ENCODE measurements at regions not wholly inside any gene's neighbourhood (a gene's known extent, or its start where the extent isn't known, plus 50 kb on each side); places are given as distances from the start of the nearest gene placed in this dataset.

- H4K8ac ChIP-seq (ENCODE audit: low read depth, low read length), result no peak overlapping the region
- no peak overlapping the region for H3K4me2 ChIP-seq (ENCODE audit: low read length)
- no CpG with 5 or more reads among the region's 3 CpGs for WGBS (ENCODE audit: extremely low coverage, insufficient coverage, low lambda C conversion rate)
- no peak overlapping the region for H2BK5ac ChIP-seq (ENCODE audit: low read length)
- H2AK5ac ChIP-seq (ENCODE audit: low read length), result no peak overlapping the region
- H3K4me1 ChIP-seq (ENCODE audit: control insufficient read depth, low read depth, low read length), result no peaks in the 10 kb centered on the region
- H2BK15ac ChIP-seq (replicated peaks; ENCODE audit: low read depth), result no peak overlapping the region
- H3K27me3 ChIP-seq (ENCODE audit: insufficient read depth, low read length, poor library complexity), result no peaks in the 10 kb centered on the region
- H3K79me1 ChIP-seq (ENCODE audit: low read length), result no peaks in the 10 kb centered on the region
- no peak overlapping the region for H3K18ac ChIP-seq (ENCODE audit: low read length)
- no peak overlapping the region for H2BK120ac ChIP-seq (ENCODE audit: low read depth, low read length)
- H3K4ac ChIP-seq (ENCODE audit: low read depth, low read length), result no peak overlapping the region
- no peak overlapping the region for H3K9ac ChIP-seq (ENCODE audit: low read length)
- H3K27ac ChIP-seq (ENCODE audit: low read depth, low read length), result no peak overlapping the region
- H4K5ac ChIP-seq (ENCODE audit: low read length), result no peak overlapping the region
- no peaks in the 10 kb centered on the region for H3K79me2 ChIP-seq (ENCODE audit: control insufficient read depth, insufficient read depth, low read length)
- no peak overlapping the region for H3K56ac ChIP-seq (ENCODE audit: low read length)
- H3K4me3 ChIP-seq (ENCODE audit: low read length), result no peak overlapping the region
- no peaks in the 10 kb centered on the region for H3K36me3 ChIP-seq (ENCODE audit: control insufficient read depth, insufficient read depth, low read length)
- H3K23ac ChIP-seq (ENCODE audit: low read length), result no peak overlapping the region
- no peak for DNase-seq
Observed at GRCh38 chr3:36095238-36095637, 285.1 kb upstream of the STAC start.

GRCh38 chr3:36097209-36097608, 283.1 kb upstream of the STAC start:
- no peak overlapping the region for H3K27ac ChIP-seq (ENCODE audit: low read depth, low read length)
- no peak overlapping the region for H3K23ac ChIP-seq (ENCODE audit: low read length)
- no peak overlapping the region for H4K8ac ChIP-seq (ENCODE audit: low read depth, low read length)
- DNase-seq, result no peak
- no peak overlapping the region for H3K56ac ChIP-seq (ENCODE audit: low read length)
- H3K4me1 ChIP-seq (ENCODE audit: control insufficient read depth, low read depth, low read length), result no peaks in the 10 kb centered on the region
- no peak overlapping the region for H2AK5ac ChIP-seq (ENCODE audit: low read length)
- H3K18ac ChIP-seq (ENCODE audit: low read length), result no peak overlapping the region
- no peaks in the 10 kb centered on the region for H3K79me2 ChIP-seq (ENCODE audit: control insufficient read depth, insufficient read depth, low read length)
- H3K27me3 ChIP-seq (ENCODE audit: insufficient read depth, low read length, poor library complexity), result no peaks in the 10 kb centered on the region
- H3K4me3 ChIP-seq (ENCODE audit: low read length), result no peak overlapping the region
- H2BK5ac ChIP-seq (ENCODE audit: low read length), result no peak overlapping the region
- H3K4me2 ChIP-seq (ENCODE audit: low read length), result no peak overlapping the region
- no CpG with 5 or more reads among the region's 2 CpGs for WGBS (ENCODE audit: extremely low coverage, insufficient coverage, low lambda C conversion rate)
- H3K4ac ChIP-seq (ENCODE audit: low read depth, low read length), result no peak overlapping the region
- no peak overlapping the region for H2BK15ac ChIP-seq (replicated peaks; ENCODE audit: low read depth)
- no peak overlapping the region for H3K9ac ChIP-seq (ENCODE audit: low read length)
- H2BK120ac ChIP-seq (ENCODE audit: low read depth, low read length), result no peak overlapping the region
- H3K36me3 ChIP-seq (ENCODE audit: control insufficient read depth, insufficient read depth, low read length), result no peaks in the 10 kb centered on the region
- H3K79me1 ChIP-seq (ENCODE audit: low read length), result no peaks in the 10 kb centered on the region
- H4K5ac ChIP-seq (ENCODE audit: low read length), result no peak overlapping the region

GRCh38 chr3:36114353-36114752, 266.0 kb upstream of the STAC start:
- no peaks in the 10 kb centered on the region for H3K36me3 ChIP-seq (ENCODE audit: control insufficient read depth, insufficient read depth, low read length)
- H3K27me3 ChIP-seq (ENCODE audit: insufficient read depth, low read length, poor library complexity), result no peaks in the 10 kb centered on the region
- H3K4me1 ChIP-seq (ENCODE audit: control insufficient read depth, low read depth, low read length), result no peaks in the 10 kb centered on the region
- H3K18ac ChIP-seq (ENCODE audit: low read length), result no peak overlapping the region
- H2BK15ac ChIP-seq (replicated peaks; ENCODE audit: low read depth), result no peak overlapping the region
- no peak overlapping the region for H3K4me3 ChIP-seq (ENCODE audit: low read length)
- H2AK5ac ChIP-seq (ENCODE audit: low read length), result no peak overlapping the region
- no peak overlapping the region for H4K8ac ChIP-seq (ENCODE audit: low read depth, low read length)
- no peak overlapping the region for H3K9ac ChIP-seq (ENCODE audit: low read length)
- H2BK5ac ChIP-seq (ENCODE audit: low read length), result no peak overlapping the region
- H3K79me1 ChIP-seq (ENCODE audit: low read length), result no peaks in the 10 kb centered on the region
- H4K5ac ChIP-seq (ENCODE audit: low read length), result no peak overlapping the region
- no peak overlapping the region for H3K4me2 ChIP-seq (ENCODE audit: low read length)
- H3K56ac ChIP-seq (ENCODE audit: low read length), result no peak overlapping the region
- no peak overlapping the region for H3K27ac ChIP-seq (ENCODE audit: low read depth, low read length)
- no peak overlapping the region for H3K23ac ChIP-seq (ENCODE audit: low read length)
- H3K4ac ChIP-seq (ENCODE audit: low read depth, low read length), result no peak overlapping the region
- no peak overlapping the region for H2BK120ac ChIP-seq (ENCODE audit: low read depth, low read length)
- no peak for DNase-seq
- H3K79me2 ChIP-seq (ENCODE audit: control insufficient read depth, insufficient read depth, low read length), result no peaks in the 10 kb centered on the region

GRCh38 chr3:36124118-36124796, 256.0 kb upstream of the STAC start:
- no peaks in the 10 kb centered on the region for H3K4me1 ChIP-seq (ENCODE audit: control insufficient read depth, low read depth, low read length)
- no CpG with 5 or more reads among the region's 2 CpGs for WGBS (ENCODE audit: extremely low coverage, insufficient coverage, low lambda C conversion rate)

GRCh38 chr3:36132214-36132613, 248.1 kb upstream of the STAC start:
- Histone ChIP-seq H3K18ac (ENCODE audit: low read length) (no peak overlapping the region), H3K4me1 (ENCODE audit: control insufficient read depth, low read depth, low read length) (no peaks in the 10 kb centered on the region), H3K4me2 (ENCODE audit: low read length) (no peak overlapping the region), H2BK5ac (ENCODE audit: low read length) (no peak overlapping the region), H3K79me2 (ENCODE audit: control insufficient read depth, insufficient read depth, low read length) (no peaks in the 10 kb centered on the region), H2BK15ac (replicated peaks; ENCODE audit: low read depth) (no peak overlapping the region), H4K5ac (ENCODE audit: low read length) (no peak overlapping the region), H3K9ac (ENCODE audit: low read length) (no peak overlapping the region), H2AK5ac (ENCODE audit: low read length) (no peak overlapping the region), H3K56ac (ENCODE audit: low read length) (no peak overlapping the region), H4K8ac (ENCODE audit: low read depth, low read length) (no peak overlapping the region), H2BK120ac (ENCODE audit: low read depth, low read length) (no peak overlapping the region), H3K23ac (ENCODE audit: low read length) (no peak overlapping the region), H3K4me3 (ENCODE audit: low read length) (no peak overlapping the region), H3K79me1 (ENCODE audit: low read length) (no peaks in the 10 kb centered on the region), H3K4ac (ENCODE audit: low read depth, low read length) (no peak overlapping the region), H3K27ac (ENCODE audit: low read depth, low read length) (no peak overlapping the region), H3K27me3 (ENCODE audit: insufficient read depth, low read length, poor library complexity) (no peaks in the 10 kb centered on the region), H3K36me3 (ENCODE audit: control insufficient read depth, insufficient read depth, low read length) (no peaks in the 10 kb centered on the region)
- WGBS (ENCODE audit: extremely low coverage, insufficient coverage, low lambda C conversion rate), result no CpG with 5 or more reads among the region's 2 CpGs
- peak; percentile 22 for DNase-seq

More at GRCh38 chr3:36124118-36124796, 256.0 kb upstream of the STAC start:
- no peaks in the 10 kb centered on the region for H3K36me3 ChIP-seq (ENCODE audit: control insufficient read depth, insufficient read depth, low read length)
- H3K9ac ChIP-seq (ENCODE audit: low read length), result no peak overlapping the region
- H3K23ac ChIP-seq (ENCODE audit: low read length), result no peak overlapping the region
- no peak overlapping the region for H3K27ac ChIP-seq (ENCODE audit: low read depth, low read length)
- H3K4me3 ChIP-seq (ENCODE audit: low read length), result no peak overlapping the region
- no peak overlapping the region for H2BK15ac ChIP-seq (replicated peaks; ENCODE audit: low read depth)
- H4K8ac ChIP-seq (ENCODE audit: low read depth, low read length), result no peak overlapping the region
- no peaks in the 10 kb centered on the region for H3K79me1 ChIP-seq (ENCODE audit: low read length)
- no peak overlapping the region for H2BK5ac ChIP-seq (ENCODE audit: low read length)
- H3K4me2 ChIP-seq (ENCODE audit: low read length), result no peak overlapping the region
- peak; percentile 85 for DNase-seq
- no peak overlapping the region for H3K4ac ChIP-seq (ENCODE audit: low read depth, low read length)
- H3K79me2 ChIP-seq (ENCODE audit: control insufficient read depth, insufficient read depth, low read length), result no peaks in the 10 kb centered on the region
- H4K5ac ChIP-seq (ENCODE audit: low read length), result no peak overlapping the region
- H3K18ac ChIP-seq (ENCODE audit: low read length), result no peak overlapping the region
- H3K27me3 ChIP-seq (ENCODE audit: insufficient read depth, low read length, poor library complexity), result no peaks in the 10 kb centered on the region
- H3K56ac ChIP-seq (ENCODE audit: low read length), result no peak overlapping the region
- no peak overlapping the region for H2BK120ac ChIP-seq (ENCODE audit: low read depth, low read length)
- H2AK5ac ChIP-seq (ENCODE audit: low read length), result no peak overlapping the region

GRCh38 chr3:36135863-36136262, 244.4 kb upstream of the STAC start:
- Histone ChIP-seq H3K27ac (ENCODE audit: low read depth, low read length) (no peak overlapping the region), H4K5ac (ENCODE audit: low read length) (no peak overlapping the region), H3K4me2 (ENCODE audit: low read length) (no peak overlapping the region), H3K23ac (ENCODE audit: low read length) (no peak overlapping the region), H3K27me3 (ENCODE audit: insufficient read depth, low read length, poor library complexity) (no peaks in the 10 kb centered on the region), H2BK15ac (replicated peaks; ENCODE audit: low read depth) (no peak overlapping the region), H3K79me2 (ENCODE audit: control insufficient read depth, insufficient read depth, low read length) (no peaks in the 10 kb centered on the region), H4K8ac (ENCODE audit: low read depth, low read length) (no peak overlapping the region), H2BK5ac (ENCODE audit: low read length) (no peak overlapping the region), H3K36me3 (ENCODE audit: control insufficient read depth, insufficient read depth, low read length) (no peaks in the 10 kb centered on the region), H3K18ac (ENCODE audit: low read length) (no peak overlapping the region), H3K4me3 (ENCODE audit: low read length) (no peak overlapping the region), H3K79me1 (ENCODE audit: low read length) (no peaks in the 10 kb centered on the region), H3K4me1 (ENCODE audit: control insufficient read depth, low read depth, low read length) (no peaks in the 10 kb centered on the region), H3K56ac (ENCODE audit: low read length) (no peak overlapping the region), H2AK5ac (ENCODE audit: low read length) (no peak overlapping the region), H3K4ac (ENCODE audit: low read depth, low read length) (no peak overlapping the region), H2BK120ac (ENCODE audit: low read depth, low read length) (no peak overlapping the region), H3K9ac (ENCODE audit: low read length) (no peak overlapping the region)
- no peak for DNase-seq

Measured in mesendoderm (in vitro differentiated cells).